Prostate gland (tissue), 2 donors: ENCODE measurements at regions not wholly inside any gene's neighbourhood (a gene's known extent, or its start where the extent isn't known, plus 50 kb on each side); places are given as distances from the start of the nearest gene placed in this dataset.

Source experiments
- POLR2A ChIP-seq: fragments of 450-650 bp; IDR thresholded peaks from one replicate; pipeline ENCODE4 v1.6.1; 2016; ENCODE audit warnings: antibody characterized with exemption, mild to moderate bottlenecking
- POLR2AphosphoS5 ChIP-seq: sonication (generic); formaldehyde crosslinking; IDR thresholded peaks from one replicate; pipeline ENCODE4 v1.6.1; 2017; ENCODE audit warnings: antibody characterized with exemption
- TF ChIP-seq, protein P1 (sequence below), 4 experiments: fragments of 200-600 bp in 2 of 4; fragments of 450-650 bp in 2 of 4; sonication (generic) in 2 of 4; IDR thresholded peaks; 1 replicate in 3 of 4; 2 replicates in 1 of 4; pipeline ENCODE4 v1.5.1; 2016 to 2019; ENCODE audit warnings: antibody characterized with exemption in 4 of 4, mild to moderate bottlenecking in 2 of 4, moderate library complexity in 2 of 4

DNA sequence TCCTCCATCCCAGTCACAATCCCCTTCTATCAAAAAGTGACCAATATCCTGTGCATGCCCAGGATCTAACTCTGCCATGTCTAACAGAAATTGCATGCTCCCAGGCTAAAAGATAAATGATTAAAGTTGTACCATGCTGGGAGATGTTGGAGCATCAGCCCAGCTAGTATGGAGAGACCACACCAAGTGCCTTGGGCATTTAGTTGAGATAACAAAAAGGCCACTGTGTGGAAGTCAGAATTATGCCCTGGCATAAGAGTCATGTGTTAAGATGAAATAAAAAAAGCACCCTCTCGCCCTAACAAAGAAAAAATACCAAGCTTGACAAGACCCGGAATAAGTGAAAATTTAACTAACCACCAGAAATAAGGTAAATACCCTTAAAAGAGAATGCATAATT lies 155.9 kb upstream of the CENPE start:
- TF ChIP-seq POLR2A (no peak), POLR2AphosphoS5 (no peak)
- TF ChIP-seq, protein P1, sequence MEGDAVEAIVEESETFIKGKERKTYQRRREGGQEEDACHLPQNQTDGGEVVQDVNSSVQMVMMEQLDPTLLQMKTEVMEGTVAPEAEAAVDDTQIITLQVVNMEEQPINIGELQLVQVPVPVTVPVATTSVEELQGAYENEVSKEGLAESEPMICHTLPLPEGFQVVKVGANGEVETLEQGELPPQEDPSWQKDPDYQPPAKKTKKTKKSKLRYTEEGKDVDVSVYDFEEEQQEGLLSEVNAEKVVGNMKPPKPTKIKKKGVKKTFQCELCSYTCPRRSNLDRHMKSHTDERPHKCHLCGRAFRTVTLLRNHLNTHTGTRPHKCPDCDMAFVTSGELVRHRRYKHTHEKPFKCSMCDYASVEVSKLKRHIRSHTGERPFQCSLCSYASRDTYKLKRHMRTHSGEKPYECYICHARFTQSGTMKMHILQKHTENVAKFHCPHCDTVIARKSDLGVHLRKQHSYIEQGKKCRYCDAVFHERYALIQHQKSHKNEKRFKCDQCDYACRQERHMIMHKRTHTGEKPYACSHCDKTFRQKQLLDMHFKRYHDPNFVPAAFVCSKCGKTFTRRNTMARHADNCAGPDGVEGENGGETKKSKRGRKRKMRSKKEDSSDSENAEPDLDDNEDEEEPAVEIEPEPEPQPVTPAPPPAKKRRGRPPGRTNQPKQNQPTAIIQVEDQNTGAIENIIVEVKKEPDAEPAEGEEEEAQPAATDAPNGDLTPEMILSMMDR (IDR thresholded peaks at IDR 0.05), result no peak
